HG03045 (cell line): ENCODE measurements at regions not wholly inside any gene's neighbourhood (a gene's known extent, or its start where the extent isn't known, plus 50 kb on each side); places are given as distances from the start of the nearest gene placed in this dataset.

Source experiments
- ATAC-seq: cut with Tn5 transposase; IDR thresholded peaks from one replicate; pipeline ENCODE4 v1.9.1; 2021; ENCODE audit warnings: mild to moderate bottlenecking, moderate library complexity; ENCODE audit not compliant: unreplicated experiment

DNA sequence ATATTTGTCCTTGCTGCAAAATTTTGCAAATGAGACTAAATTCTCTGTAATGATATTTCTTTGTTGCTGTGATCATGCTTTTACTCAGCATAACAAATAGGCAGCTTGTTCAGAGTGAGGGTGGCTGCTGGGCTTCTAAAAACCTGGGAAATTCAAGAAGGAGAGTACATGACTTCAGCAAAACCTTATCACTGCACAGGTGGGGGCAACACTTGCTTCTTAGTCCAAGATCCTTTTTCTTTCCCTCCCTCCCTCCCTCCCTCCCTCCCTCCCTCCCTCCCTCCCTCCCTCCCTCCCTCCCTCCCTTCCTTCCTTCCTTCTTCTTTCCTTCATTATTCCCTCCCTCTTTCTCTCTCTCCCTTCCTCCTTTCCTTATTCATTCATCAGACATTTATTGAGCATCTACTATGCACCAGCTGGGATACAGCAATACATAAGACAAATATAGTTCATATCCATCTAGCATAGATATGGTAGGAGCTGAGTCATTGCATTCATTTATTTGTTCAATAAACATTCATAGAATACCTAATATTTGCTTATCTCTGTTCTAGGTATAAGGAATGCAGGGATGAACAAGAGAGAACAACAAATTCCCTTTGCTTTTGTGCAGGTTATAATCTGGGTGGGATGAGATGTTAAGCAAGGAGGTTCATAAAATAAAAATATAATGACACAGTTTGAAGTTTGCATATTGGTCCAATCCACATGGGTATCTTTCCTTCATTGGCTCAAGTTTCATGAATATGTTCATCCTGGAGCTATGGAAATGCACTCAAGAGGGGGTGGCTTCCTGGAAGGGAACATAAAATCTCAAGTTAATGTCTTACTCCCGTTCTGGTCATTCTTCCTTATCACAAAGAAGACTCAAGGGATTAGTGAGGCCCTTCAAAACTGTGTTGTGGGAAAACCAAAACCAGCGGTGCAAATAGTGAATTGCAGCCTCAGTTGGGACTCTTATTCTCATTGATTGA is 210.7 kb downstream of the PDCD6IP start:
- ATAC-seq, result no peak

GRCh38 chr3:34011171-34012101 is 213.0 kb downstream of the PDCD6IP start:
- no peak for ATAC-seq

- ATAC-seq, result no peak
Measured at GRCh38 chr3:34012102-34012461, 213.7 kb downstream of the PDCD6IP start.

DNA sequence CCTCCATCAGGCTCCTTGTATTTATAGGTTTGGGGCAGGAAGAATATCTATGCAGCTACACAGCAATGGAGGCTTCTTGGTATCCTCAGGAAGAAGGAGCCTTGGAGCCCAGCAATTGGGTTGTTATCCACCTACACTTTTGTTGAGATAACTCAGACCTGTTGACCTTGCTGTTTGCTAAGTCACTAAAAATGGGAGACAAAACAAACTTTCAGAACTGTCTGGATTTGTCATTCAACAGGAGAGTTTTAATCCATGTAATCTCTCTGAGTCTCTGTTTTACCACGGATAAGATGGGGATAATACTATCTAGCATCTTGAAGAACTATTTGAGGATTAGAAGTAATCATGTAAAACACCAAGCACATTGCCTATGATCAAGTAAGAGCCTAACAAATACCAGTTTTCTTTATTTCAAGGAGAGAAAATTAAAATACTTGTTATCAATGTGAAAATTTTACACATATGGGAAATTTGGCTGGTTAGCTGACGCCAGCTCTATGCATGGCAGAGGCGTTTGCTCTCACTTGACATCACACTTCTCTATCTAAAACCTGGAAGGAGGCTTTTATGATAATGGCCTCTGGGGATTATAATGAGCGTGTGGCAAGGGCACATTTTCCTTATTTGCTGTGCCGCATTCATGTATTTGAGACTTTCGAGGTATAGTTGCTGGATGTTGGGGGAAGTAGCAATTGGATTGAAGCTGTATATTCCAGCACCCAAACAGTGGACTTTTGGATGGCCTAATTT is 215.6 kb downstream of the PDCD6IP start:
- ATAC-seq, result no peak

GRCh38 chr3:34015204-34016142 is 217.0 kb downstream of the PDCD6IP start:
- no peak for ATAC-seq

DNA sequence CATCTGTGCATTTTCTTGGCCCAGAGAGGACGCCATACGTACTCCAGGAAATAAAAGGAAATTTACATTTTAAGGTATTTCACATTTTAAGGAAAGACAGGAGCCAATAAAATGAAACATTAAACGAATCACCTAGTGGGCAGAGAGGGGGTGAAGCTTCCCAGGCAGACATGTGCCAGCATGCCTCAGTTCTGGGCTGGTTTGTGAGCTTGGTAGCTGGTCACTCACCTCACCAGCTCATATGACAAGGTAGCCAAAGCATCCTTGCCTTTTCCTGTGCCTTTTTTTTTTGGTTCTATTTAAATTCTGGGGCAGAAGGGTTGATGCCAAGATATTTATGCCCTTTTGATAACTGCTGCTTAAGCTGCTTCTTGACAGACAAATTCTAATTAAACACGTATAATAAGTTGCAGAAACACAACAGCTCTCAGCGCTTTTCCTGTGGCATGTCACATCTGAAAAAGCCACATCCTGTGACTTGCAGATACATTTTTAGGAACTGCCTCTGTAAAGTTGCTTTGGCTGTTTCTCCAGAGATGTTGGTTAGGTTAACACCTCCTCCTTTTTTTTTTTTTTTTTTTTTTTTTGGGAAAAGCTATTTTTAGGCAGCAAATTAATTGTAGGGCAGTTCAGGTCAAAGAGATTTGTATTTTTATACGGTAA is 218.6 kb downstream of the PDCD6IP start:
- ATAC-seq, result no peak

DNA sequence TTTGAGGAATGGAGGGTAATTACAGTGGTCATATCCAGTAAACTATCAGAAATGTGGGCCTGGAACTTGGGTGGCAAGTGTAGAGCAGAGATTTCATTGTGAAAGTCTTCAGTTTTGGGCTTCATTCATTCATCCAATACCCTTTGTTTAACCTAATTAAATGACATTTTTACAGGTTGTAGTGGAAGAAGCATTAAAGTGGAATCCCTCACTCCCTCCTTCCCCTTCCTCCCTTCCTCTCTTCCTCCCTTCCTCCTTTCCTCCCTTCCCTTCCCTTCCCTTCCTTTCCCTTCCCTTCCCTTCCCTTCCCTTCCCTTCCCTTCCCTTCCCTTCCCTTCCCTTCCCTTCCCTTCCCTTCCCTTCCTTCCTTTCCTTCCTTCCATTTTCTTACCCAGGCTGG is 219.3 kb downstream of the PDCD6IP start:
- no peak for ATAC-seq

DNA sequence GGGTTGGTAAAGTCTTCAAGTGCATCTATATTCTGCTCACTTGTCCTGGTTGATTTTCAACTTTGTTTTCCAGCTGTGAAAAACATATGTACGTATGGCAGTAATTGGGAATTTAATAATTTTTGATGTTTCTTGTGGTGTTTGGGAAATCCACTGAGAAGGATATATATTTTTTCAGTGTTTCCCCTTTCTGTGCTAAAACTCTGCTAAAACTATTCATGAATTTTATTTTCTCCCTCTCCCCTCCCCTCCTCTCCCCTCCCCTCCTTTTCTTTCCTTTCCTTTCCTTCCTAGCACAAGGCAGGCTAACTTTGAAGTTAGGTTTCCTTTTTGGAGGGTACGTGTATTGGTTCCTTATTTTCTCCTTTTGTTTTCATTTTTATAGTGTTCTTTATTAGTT is 220.7 kb downstream of the PDCD6IP start:
- no peak for ATAC-seq

GRCh38 chr3:34020170-34020569 is 221.7 kb downstream of the PDCD6IP start:
- no peak for ATAC-seq

DNA sequence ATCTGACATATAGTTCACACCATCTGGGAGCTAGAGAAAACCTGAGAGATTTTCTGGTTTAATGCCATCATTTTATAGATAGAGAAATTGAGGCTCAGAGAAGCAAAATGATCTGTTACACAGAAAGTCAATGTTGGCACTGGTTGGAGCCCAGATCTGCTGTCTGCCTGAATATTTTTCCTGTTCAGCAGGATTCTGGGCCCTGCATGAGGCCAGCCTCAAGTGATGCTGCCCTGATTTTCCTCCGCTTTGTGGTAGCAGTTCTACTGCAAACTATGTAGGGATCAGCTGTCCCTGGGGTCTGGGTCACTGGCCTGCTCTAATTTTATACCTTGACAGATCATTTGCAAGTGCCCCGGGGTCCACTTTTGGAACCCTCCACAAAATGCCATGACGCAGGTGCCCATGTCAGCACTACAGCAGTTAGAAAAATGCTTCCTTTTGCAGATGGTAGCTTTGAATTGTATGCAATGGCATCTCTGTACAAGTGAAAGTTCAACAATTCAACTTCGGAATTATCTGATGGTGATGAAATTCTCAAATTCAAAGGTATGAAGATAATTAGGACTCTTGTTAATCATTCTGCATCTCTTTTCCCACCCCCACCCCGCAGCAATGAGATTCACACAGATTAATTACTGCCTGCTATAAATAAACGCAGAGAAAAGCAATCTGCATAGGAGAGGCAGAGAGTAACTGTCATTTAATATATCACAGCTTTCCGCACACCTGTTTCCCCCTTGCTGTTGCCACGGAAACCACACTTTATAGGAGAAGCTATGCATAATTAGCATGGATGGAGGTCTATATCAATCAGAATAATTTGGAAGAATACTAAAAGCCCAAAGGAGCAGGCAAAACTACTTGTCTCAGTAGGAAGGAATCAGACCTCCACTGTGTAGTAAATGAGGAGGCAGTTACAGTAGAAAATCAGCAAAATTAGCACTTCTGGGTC is 222.6 kb downstream of the PDCD6IP start:
- ATAC-seq, result no peak

GRCh38 chr3:34022147-34022546 is 223.7 kb downstream of the PDCD6IP start:
- ATAC-seq, result no peak

DNA sequence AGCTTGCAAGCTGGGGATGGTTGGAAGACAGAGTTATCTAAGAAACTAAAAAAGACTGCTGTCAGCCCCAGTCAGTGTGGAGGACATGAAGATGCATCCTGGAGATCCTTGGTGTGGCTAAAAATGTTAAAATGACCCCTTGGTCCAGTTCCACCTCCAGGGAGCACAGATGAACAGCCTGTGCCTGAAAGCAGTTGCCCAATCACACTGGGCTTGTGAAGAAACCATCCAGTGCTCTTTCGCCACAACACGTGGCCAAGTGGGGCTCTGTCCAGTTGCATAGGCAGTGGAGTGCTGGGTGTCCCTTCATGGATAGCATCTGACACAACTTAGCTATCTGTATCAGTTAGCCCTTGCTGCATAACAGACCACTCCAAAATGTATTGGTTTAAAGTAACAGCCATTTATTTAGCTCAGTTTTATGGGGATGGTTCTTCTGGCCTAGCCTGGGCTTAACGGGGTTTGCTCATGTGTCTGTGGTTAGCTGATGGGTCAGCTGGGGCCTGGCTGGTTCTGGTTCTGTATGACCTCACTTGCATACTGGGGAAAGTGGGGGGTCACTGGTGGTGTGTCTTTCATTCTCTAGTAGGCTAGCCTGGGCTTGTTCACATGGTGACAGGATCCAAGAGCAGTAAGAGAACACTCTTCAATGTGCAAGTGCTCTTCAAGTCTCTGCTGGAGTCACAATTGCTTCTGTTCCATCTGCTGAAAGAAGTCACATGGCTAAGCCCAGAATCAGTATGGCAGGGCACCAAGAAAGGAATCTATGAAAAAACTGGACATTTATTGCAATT is 226.2 kb downstream of the PDCD6IP start:
- no peak for ATAC-seq

DNA sequence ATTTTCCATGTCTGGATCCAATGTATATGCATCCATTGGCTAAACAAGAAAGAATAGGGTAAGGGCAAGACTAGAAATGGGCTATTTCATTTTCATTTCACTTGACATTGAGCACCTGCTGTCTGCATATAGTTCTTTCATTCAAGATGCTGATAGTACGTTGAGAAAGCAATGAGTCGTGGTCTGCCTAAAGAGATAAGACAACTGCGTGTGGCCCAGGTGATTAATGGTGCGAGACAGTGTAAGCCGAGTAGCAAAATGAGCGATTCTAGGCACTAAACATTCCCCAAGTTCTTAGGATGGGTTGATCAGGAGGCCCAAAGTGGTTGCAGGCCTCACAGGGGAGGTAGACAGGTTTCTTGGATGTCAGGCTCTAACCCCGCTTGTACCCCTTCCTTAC is 235.4 kb downstream of the PDCD6IP start:
- ATAC-seq, result no peak

GRCh38 chr3:34034840-34035239 is 236.4 kb downstream of the PDCD6IP start:
- ATAC-seq, result no peak

DNA sequence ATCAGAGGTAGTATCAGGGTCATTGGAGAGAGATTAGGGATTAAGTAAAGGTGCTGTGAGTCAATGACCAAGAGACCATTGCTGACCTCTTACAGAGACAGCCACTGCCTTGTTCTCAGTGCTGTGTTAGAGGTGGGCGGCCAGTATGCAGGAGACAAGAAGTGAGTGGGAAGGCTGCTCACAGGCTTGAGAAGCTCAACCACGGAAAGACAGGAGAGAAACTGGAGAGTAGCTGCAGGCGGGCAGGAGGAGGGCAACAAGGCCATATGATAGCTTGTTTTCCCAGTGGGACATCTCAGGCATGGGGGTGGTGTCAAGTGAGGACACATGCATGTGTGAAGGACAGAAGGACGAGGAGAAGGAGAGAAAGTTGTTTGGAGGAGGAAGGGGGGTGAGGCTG is 237.3 kb downstream of the PDCD6IP start:
- no peak for ATAC-seq

GRCh38 chr3:34037260-34037659 is 238.8 kb downstream of the PDCD6IP start:
- no peak for ATAC-seq

GRCh38 chr3:34038131-34038530 is 239.7 kb downstream of the PDCD6IP start:
- no peak for ATAC-seq
